ENCODE measurements at regions not wholly inside any gene's neighbourhood (a gene's known extent, or its start where the extent isn't known, plus 50 kb on each side); places are given as distances from the start of the nearest gene placed in this dataset.

GRCh38 chr22:46081831-46082210 lies 68.5 kb upstream of the PPARA start:
- H3K36me3 ChIP-seq (ENCODE audit: low read length), result no peaks in the 10 kb centered on the region
- no peak overlapping the region for H3K27ac ChIP-seq (ENCODE audit: low read depth, low read length)
- no peak overlapping the region for H2AFZ ChIP-seq (ENCODE audit: low read depth, low read length, severe bottlenecking)

GRCh38 chr22:46082633-46083032 lies 67.7 kb upstream of the PPARA start:
- H3K4me2 ChIP-seq (ENCODE audit: low read depth, low read length, poor library complexity, severe bottlenecking), result no peak overlapping the region
- no peaks in the 10 kb centered on the region for H4K20me1 ChIP-seq (ENCODE audit: low read depth, low read length)
- no peaks in the 10 kb centered on the region for H3K9me2 ChIP-seq (replicated peaks; ENCODE audit: insufficient read depth, low read length)
- no peak overlapping the region for H3K9ac ChIP-seq (ENCODE audit: low read length)
- H2AFZ ChIP-seq (ENCODE audit: low read depth, low read length, severe bottlenecking), result no peak overlapping the region
- H3K27me3 ChIP-seq (ENCODE audit: low read length), result no peaks in the 10 kb centered on the region
- no peaks in the 10 kb centered on the region for H3K79me2 ChIP-seq (ENCODE audit: insufficient read depth, low read length)
- no peak overlapping the region for H3K4me3 ChIP-seq (ENCODE audit: insufficient read depth, low read length, poor library complexity, severe bottlenecking)
- H3K27ac ChIP-seq (ENCODE audit: low read depth, low read length), result no peak overlapping the region
- no peaks in the 10 kb centered on the region for H3F3A ChIP-seq (ENCODE audit: insufficient read depth)
- no peaks in the 10 kb centered on the region for H3K9me3 ChIP-seq (ENCODE audit: insufficient read depth, low read length)
- no peaks in the 10 kb centered on the region for H3K36me3 ChIP-seq (ENCODE audit: low read length)
- TF ChIP-seq CTCF (IDR thresholded peaks at IDR 0.05; ENCODE audit: insufficient read depth, low read length, poor library complexity, severe bottlenecking) (no peak), EZH2phosphoT487 (conservative IDR thresholded peaks at IDR 0.05; ENCODE audit: low read length) (no peak)

More at GRCh38 chr22:46081831-46082210, 68.5 kb upstream of the PPARA start:
- H3K9me2 ChIP-seq (replicated peaks; ENCODE audit: insufficient read depth, low read length), result no peaks in the 10 kb centered on the region
- H3K9me3 ChIP-seq (ENCODE audit: insufficient read depth, low read length), result no peaks in the 10 kb centered on the region
- H3K4me2 ChIP-seq (ENCODE audit: low read depth, low read length, poor library complexity, severe bottlenecking), result no peak overlapping the region
- TF ChIP-seq EZH2phosphoT487 (conservative IDR thresholded peaks at IDR 0.05; ENCODE audit: low read length) (no peak), CTCF (IDR thresholded peaks at IDR 0.05; ENCODE audit: insufficient read depth, low read length, poor library complexity, severe bottlenecking) (no peak)
- H3K27me3 ChIP-seq (ENCODE audit: low read length), result no peaks in the 10 kb centered on the region
- no peaks in the 10 kb centered on the region for H4K20me1 ChIP-seq (ENCODE audit: low read depth, low read length)
- H3K9ac ChIP-seq (ENCODE audit: low read length), result no peak overlapping the region
- no peak overlapping the region for H3K4me3 ChIP-seq (ENCODE audit: insufficient read depth, low read length, poor library complexity, severe bottlenecking)
- no peaks in the 10 kb centered on the region for H3F3A ChIP-seq (ENCODE audit: insufficient read depth)
- H3K79me2 ChIP-seq (ENCODE audit: insufficient read depth, low read length), result no peaks in the 10 kb centered on the region

- no peak overlapping the region for H3K27ac ChIP-seq (ENCODE audit: low read depth, low read length)
- no peaks in the 10 kb centered on the region for H4K20me1 ChIP-seq (ENCODE audit: low read depth, low read length)
Measured at GRCh38 chr22:46083383-46084350, 66.7 kb upstream of the PPARA start.

More at GRCh38 chr22:46083383-46084350, 66.7 kb upstream of the PPARA start:
- no peak overlapping the region for H3K9ac ChIP-seq (ENCODE audit: low read length)
- H3K36me3 ChIP-seq (ENCODE audit: low read length), result no peaks in the 10 kb centered on the region
- H3K79me2 ChIP-seq (ENCODE audit: insufficient read depth, low read length), result no peaks in the 10 kb centered on the region
- H3K9me2 ChIP-seq (replicated peaks; ENCODE audit: insufficient read depth, low read length), result no peaks in the 10 kb centered on the region
- no peaks in the 10 kb centered on the region for H3K9me3 ChIP-seq (ENCODE audit: insufficient read depth, low read length)
- no peak overlapping the region for H2AFZ ChIP-seq (ENCODE audit: low read depth, low read length, severe bottlenecking)
- H3K4me3 ChIP-seq (ENCODE audit: insufficient read depth, low read length, poor library complexity, severe bottlenecking), result no peak overlapping the region
- no peak for TF ChIP-seq EZH2phosphoT487 (conservative IDR thresholded peaks at IDR 0.05; ENCODE audit: low read length)
- no peak for TF ChIP-seq CTCF (IDR thresholded peaks at IDR 0.05; ENCODE audit: insufficient read depth, low read length, poor library complexity, severe bottlenecking)
- H3K4me2 ChIP-seq (ENCODE audit: low read depth, low read length, poor library complexity, severe bottlenecking), result no peak overlapping the region
- H3K27me3 ChIP-seq (ENCODE audit: low read length), result no peaks in the 10 kb centered on the region
- no peaks in the 10 kb centered on the region for H3F3A ChIP-seq (ENCODE audit: insufficient read depth)

All from SU-DHL-6 (cell line).